ENCODE measurements at regions not wholly inside any gene's neighbourhood (a gene's known extent, or its start where the extent isn't known, plus 50 kb on each side); places are given as distances from the start of the nearest gene placed in this dataset.

GRCh38 chr14:44165936-44166335 lies 341.1 kb downstream of the FSCB start:
- H3K27ac ChIP-seq (ENCODE audit: insufficient read depth, low read depth, low read length) = no peak overlapping the region
- no peak overlapping the region for H3K4me2 ChIP-seq (ENCODE audit: insufficient read depth, low read length)
- dilution Hi-C loops (cut with MboI; ENCODE audit: extremely low pct_ligation_motif_present, low sequenced_read_pairs) (no loop called here), intact Hi-C loops (cut with micrococcal nuclease) (no loop called here)
- TF ChIP-seq FOS (IDR thresholded peaks at IDR 0.05; ENCODE audit: borderline replicate concordance, insufficient read depth, low read length) (no peak), GATA2 (IDR thresholded peaks at IDR 0.05; ENCODE audit: insufficient read depth, insufficient read length, low read depth, low read length) (no peak), POLR2AphosphoS5 (IDR thresholded peaks at IDR 0.05; ENCODE audit: insufficient read depth, low read depth, low read length) (no peak)
- no peak for FAIRE-seq
- no peaks in the 10 kb centered on the region for H3K36me3 ChIP-seq (ENCODE audit: control insufficient read depth in 2 of 2, extremely low read depth in 1 of 2, insufficient read depth in 2 of 2, low read length in 2 of 2)
- no peaks in the 10 kb centered on the region for H3K4me1 ChIP-seq (ENCODE audit: control insufficient read depth, extremely low read depth, insufficient read depth, low read length)
- POLR2A ChIA-PET = no interaction called here
- no peaks in the 10 kb centered on the region for H4K20me1 ChIP-seq (replicated peaks; ENCODE audit: control insufficient read depth, extremely low read depth, insufficient read depth, low read length)
- no peak for DNase-seq (ENCODE audit: low read depth, low spot score)
- no TSS peak for BruUV-seq (replicated peaks)
- no peaks in the 10 kb centered on the region for H3K9me1 ChIP-seq (replicated peaks; ENCODE audit: control insufficient read depth, extremely low read depth, insufficient read depth, low read length)
- H3K9me3 ChIP-seq (replicated peaks; ENCODE audit: control insufficient read depth, insufficient read depth, low read length) = no peaks in the 10 kb centered on the region
- CTCF ChIA-PET = no interaction called here
- H3K79me2 ChIP-seq (ENCODE audit: control insufficient read depth, insufficient read depth, low read length) = no peaks in the 10 kb centered on the region
- no peak overlapping the region for H3K9ac ChIP-seq (replicated peaks; ENCODE audit: extremely low read depth, insufficient read depth, low read length)
- no peak overlapping the region for H2AFZ ChIP-seq (ENCODE audit: low read depth, low read length)
- no peak overlapping the region for H3K4me3 ChIP-seq (replicated peaks in 1 of 3; ENCODE audit: insufficient read depth in 1 of 3, low read depth in 1 of 3, low read length in 3 of 3)
- H3K27me3 ChIP-seq (ENCODE audit: control insufficient read depth in 2 of 2, insufficient read depth in 2 of 2, low read length in 2 of 2) = no peaks in the 10 kb centered on the region

GRCh38 chr14:44165286-44165685 lies 341.8 kb downstream of the FSCB start:
- ChIA-PET POLR2A (no interaction called here), CTCF (no interaction called here)
- dilution Hi-C loops (cut with MboI; ENCODE audit: extremely low pct_ligation_motif_present, low sequenced_read_pairs) (no loop called here), intact Hi-C loops (cut with micrococcal nuclease) (no loop called here)
- Histone ChIP-seq H3K4me1 (ENCODE audit: control insufficient read depth, extremely low read depth, insufficient read depth, low read length) (no peaks in the 10 kb centered on the region), H3K79me2 (ENCODE audit: control insufficient read depth, insufficient read depth, low read length) (no peaks in the 10 kb centered on the region), H3K9me1 (replicated peaks; ENCODE audit: control insufficient read depth, extremely low read depth, insufficient read depth, low read length) (no peaks in the 10 kb centered on the region), H3K9me3 (replicated peaks; ENCODE audit: control insufficient read depth, insufficient read depth, low read length) (no peaks in the 10 kb centered on the region), H3K27ac (ENCODE audit: insufficient read depth, low read depth, low read length) (no peak overlapping the region), H3K4me2 (ENCODE audit: insufficient read depth, low read length) (no peak overlapping the region), H3K27me3 (ENCODE audit: control insufficient read depth in 2 of 2, insufficient read depth in 2 of 2, low read length in 2 of 2) (no peaks in the 10 kb centered on the region), H3K9ac (replicated peaks; ENCODE audit: extremely low read depth, insufficient read depth, low read length) (no peak overlapping the region), H2AFZ (ENCODE audit: low read depth, low read length) (no peak overlapping the region), H3K4me3 (replicated peaks in 1 of 3; ENCODE audit: insufficient read depth in 1 of 3, low read depth in 1 of 3, low read length in 3 of 3) (no peak overlapping the region), H3K36me3 (ENCODE audit: control insufficient read depth in 2 of 2, extremely low read depth in 1 of 2, insufficient read depth in 2 of 2, low read length in 2 of 2) (no peaks in the 10 kb centered on the region), H4K20me1 (replicated peaks; ENCODE audit: control insufficient read depth, extremely low read depth, insufficient read depth, low read length) (no peaks in the 10 kb centered on the region)
- DNase-seq (ENCODE audit: low read depth, low spot score) = no peak
- no peak for FAIRE-seq
- TF ChIP-seq GATA2 (IDR thresholded peaks at IDR 0.05; ENCODE audit: insufficient read depth, insufficient read length, low read depth, low read length) (no peak), JUN (IDR thresholded peaks at IDR 0.05; ENCODE audit: borderline replicate concordance, insufficient read depth, insufficient read length, low read depth) (no peak), EZH2 (IDR thresholded peaks at IDR 0.05; ENCODE audit: borderline replicate concordance, low read depth, low read length, severe bottlenecking) (no peak), POLR2AphosphoS5 (IDR thresholded peaks at IDR 0.05; ENCODE audit: insufficient read depth, low read depth, low read length) (no peak), MAX (IDR thresholded peaks at IDR 0.05; ENCODE audit: insufficient read depth, insufficient read length) (no peak)
- no TSS peak for BruUV-seq (replicated peaks)

Data from endothelial cell of umbilical vein (primary cell).